ENCODE measurements at regions not wholly inside any gene's neighbourhood (a gene's known extent, or its start where the extent isn't known, plus 50 kb on each side); places are given as distances from the start of the nearest gene placed in this dataset.

- no peak for ATAC-seq
Measured at GRCh38 chr12:13745111-13745860, 236.1 kb downstream of the GRIN2B start.

- no peak for ATAC-seq
Measured at GRCh38 chr12:13744561-13744960, 236.8 kb downstream of the GRIN2B start.

GRCh38 chr12:13740149-13740545 is 241.3 kb downstream of the GRIN2B start:
- no peak for ATAC-seq

GRCh38 chr12:13735734-13736133 is 245.7 kb downstream of the GRIN2B start:
- ATAC-seq, result no peak

- ATAC-seq, result no peak
Measured at GRCh38 chr12:13734584-13735152, 246.7 kb downstream of the GRIN2B start.

- ATAC-seq, result no peak
Measured at GRCh38 chr12:13727707-13728195, 253.7 kb downstream of the GRIN2B start.

- ATAC-seq, result no peak
Measured at GRCh38 chr12:13725049-13725448, 256.4 kb downstream of the GRIN2B start.

GRCh38 chr12:13724136-13724535 is 257.3 kb downstream of the GRIN2B start:
- no peak for ATAC-seq

- no peak for ATAC-seq
Measured at GRCh38 chr12:13719986-13720385, 261.4 kb downstream of the GRIN2B start.

- ATAC-seq, result no peak
Measured at GRCh38 chr12:13718271-13718670, 263.1 kb downstream of the GRIN2B start.

- no peak for ATAC-seq
Measured at GRCh38 chr12:13716119-13716518, 265.3 kb downstream of the GRIN2B start.

GRCh38 chr12:13713556-13714410 is 267.6 kb downstream of the GRIN2B start:
- no peak for ATAC-seq

- no peak for ATAC-seq
Measured at GRCh38 chr12:13707829-13708228, 273.6 kb downstream of the GRIN2B start.

- no peak for ATAC-seq
Measured at GRCh38 chr12:13702381-13702780, 279.0 kb downstream of the GRIN2B start.

- no peak for ATAC-seq
Measured at GRCh38 chr12:13701502-13701901, 279.9 kb downstream of the GRIN2B start.

- ATAC-seq, result no peak
Measured at GRCh38 chr12:13697973-13698372, 283.4 kb downstream of the GRIN2B start.

GRCh38 chr12:13695781-13696180 is 285.6 kb downstream of the GRIN2B start:
- no peak for ATAC-seq

- no peak for ATAC-seq
Measured at GRCh38 chr12:13692332-13692731, 289.1 kb downstream of the GRIN2B start.

GRCh38 chr12:13691598-13691997 is 289.8 kb downstream of the GRIN2B start:
- ATAC-seq, result no peak

GRCh38 chr12:13687633-13688032 is 293.8 kb downstream of the GRIN2B start:
- ATAC-seq, result no peak

GRCh38 chr12:13686260-13686659 is 295.1 kb downstream of the GRIN2B start:
- no peak for ATAC-seq

- no peak for ATAC-seq
Measured at GRCh38 chr12:13680916-13681315, 300.5 kb downstream of the GRIN2B start.

- ATAC-seq, result no peak
Measured at GRCh38 chr12:13676880-13677279, 304.5 kb downstream of the GRIN2B start.

Measured in esophagus mucosa (tissue), 1 donor.